Retinal pigment epithelial cell (primary cell): ENCODE measurements at regions not wholly inside any gene's neighbourhood (a gene's known extent, or its start where the extent isn't known, plus 50 kb on each side); places are given as distances from the start of the nearest gene placed in this dataset.

ENCODE experiments used
- DNase-seq: peaks from one replicate; pipeline ENCODE4 v3.0.0-alpha.2; 2010; ENCODE audit warnings: low read depth
- H3K4me3 ChIP-seq: 2 replicates; pipeline ENCODE4 v1.5.1; 2011; ENCODE audit warnings: mild to moderate bottlenecking, low read length, control low read depth, moderate library complexity
- TF ChIP-seq, protein P1 (sequence below): conservative IDR thresholded peaks from 2 replicates; pipeline ENCODE4 v1.5.1; 2011; ENCODE audit warnings: low read depth, low read length, control low read depth, inconsistent platforms

DNA sequence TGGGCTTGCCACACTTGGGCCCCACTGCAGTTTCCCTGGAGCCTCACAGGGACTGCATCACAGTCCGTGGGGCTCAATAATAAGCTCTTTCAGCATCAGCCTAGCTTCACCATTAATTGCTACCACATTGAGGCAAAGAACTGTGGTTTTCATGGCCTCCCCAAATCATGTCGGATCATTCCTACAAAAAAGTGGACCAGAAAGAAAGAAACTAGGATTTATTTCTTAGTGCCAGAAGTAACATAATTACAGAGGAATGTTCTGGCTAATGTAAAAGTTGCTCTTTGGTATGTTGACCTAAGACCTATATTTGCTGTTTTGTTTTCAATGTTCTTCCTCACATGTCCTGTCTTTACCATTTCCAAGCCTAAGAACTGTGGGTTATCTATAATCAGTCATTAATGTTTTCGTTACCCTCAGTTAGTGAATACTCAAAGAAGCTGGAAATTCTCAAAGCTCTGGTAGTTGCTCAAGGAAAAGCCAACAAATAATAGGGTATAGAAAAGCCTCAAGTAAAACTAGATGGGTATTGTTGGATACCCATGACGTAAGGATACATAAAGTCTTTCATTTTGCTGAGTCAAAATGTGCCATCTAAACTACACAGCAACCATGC is 173.9 kb downstream of the LTN1 start:
- no peak overlapping the region for H3K4me3 ChIP-seq
- no peak for DNase-seq
- TF ChIP-seq, protein P1, sequence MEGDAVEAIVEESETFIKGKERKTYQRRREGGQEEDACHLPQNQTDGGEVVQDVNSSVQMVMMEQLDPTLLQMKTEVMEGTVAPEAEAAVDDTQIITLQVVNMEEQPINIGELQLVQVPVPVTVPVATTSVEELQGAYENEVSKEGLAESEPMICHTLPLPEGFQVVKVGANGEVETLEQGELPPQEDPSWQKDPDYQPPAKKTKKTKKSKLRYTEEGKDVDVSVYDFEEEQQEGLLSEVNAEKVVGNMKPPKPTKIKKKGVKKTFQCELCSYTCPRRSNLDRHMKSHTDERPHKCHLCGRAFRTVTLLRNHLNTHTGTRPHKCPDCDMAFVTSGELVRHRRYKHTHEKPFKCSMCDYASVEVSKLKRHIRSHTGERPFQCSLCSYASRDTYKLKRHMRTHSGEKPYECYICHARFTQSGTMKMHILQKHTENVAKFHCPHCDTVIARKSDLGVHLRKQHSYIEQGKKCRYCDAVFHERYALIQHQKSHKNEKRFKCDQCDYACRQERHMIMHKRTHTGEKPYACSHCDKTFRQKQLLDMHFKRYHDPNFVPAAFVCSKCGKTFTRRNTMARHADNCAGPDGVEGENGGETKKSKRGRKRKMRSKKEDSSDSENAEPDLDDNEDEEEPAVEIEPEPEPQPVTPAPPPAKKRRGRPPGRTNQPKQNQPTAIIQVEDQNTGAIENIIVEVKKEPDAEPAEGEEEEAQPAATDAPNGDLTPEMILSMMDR = no peak

DNA sequence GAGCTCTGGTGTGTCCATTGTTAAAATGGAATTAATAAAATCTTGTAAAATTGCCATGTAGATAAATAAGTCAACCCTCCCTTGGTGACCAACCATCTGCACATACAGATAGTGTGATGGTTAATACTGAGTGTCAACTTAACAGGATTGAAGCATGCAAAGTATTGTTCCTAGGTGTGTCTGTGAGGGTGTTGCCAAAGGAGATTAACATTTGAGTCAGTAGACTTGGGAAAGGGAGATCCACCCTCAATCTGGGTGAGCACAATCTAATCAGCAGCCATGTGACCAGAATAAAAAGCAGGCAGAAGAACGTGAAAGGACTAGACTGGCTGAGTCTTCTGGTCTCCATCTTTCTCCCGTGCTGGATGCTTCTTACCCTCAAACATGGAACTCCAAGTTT is 174.8 kb downstream of the LTN1 start:
- TF ChIP-seq, protein P1 = no peak
- no peak for DNase-seq
- H3K4me3 ChIP-seq = no peak overlapping the region

DNA sequence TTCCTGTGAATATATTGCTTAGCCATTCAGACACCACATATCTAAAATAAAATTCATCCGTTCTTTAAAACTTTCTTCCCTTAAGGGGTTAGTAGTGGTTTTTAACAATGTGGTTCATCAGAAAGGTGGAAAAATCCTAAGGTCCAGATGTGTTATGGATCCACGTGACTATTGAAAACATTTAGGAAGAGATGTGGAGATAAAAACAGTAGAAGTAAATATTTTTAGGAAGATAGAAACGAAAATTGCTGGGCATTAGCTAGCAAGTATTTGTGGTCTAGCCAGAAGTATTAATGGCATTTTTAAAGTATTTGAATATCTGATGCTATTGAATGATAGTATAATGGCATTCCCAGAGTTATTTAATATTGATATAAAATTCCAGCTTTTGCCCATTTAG is 180.8 kb downstream of the LTN1 start:
- no peak for DNase-seq
- TF ChIP-seq, protein P1 = no peak
- no peak overlapping the region for H3K4me3 ChIP-seq

DNA sequence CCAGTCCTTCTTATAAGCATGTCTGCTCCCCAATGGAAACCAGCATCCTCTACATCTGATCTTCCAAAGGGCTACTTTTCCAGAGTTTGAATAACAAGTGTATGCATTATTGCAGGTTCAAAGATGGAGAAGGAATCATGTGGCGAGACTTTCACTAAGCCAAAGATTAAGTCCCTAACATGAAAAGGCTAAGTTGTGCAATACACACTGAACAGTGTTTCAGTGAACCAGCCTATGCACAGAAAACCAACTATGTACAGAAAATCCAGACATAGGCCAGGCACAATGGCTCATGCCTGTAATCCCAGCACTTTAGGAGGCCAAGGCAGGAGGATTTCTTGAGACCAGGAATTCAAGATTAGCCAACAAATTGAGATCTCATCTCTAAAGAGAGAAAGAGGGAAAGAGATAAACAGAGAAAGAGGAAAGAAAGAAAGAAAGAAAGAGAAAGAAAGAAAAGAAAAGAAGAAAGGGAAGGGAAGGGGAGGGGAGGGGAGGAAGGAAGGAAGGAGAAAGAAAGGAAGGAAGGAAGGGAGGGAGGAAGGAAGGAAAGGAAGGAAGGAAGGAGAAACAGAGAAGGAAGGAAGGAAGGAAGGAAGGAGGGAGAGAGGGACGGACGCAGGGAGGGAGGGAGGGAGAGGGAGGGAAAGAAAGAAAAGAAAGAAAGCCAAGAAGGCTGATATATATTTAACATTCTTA is 181.7 kb downstream of the LTN1 start:
- DNase-seq = no peak
- H3K4me3 ChIP-seq = no peak overlapping the region
- TF ChIP-seq, protein P1 = no peak

DNA sequence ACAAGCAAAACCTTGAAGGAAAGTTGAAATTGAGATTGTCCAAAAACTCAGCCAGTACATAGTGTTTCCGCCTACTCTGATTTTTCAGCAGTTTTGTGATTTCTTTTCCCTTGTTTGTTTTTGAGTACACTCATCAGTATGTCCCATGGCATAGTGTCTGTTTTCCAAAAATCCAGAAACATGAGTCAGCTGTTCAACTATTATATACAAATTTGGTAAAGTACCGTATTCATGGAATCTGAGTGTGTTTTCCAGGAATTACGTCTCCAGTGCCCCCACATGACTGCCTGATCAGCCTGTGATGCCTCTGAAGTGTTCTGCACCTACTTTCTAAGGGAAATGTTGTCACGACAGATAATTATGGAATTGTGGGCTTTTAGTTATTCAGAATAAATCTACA is 186.8 kb downstream of the LTN1 start:
- DNase-seq = no peak
- TF ChIP-seq, protein P1 = no peak
- H3K4me3 ChIP-seq = no peak overlapping the region

DNA sequence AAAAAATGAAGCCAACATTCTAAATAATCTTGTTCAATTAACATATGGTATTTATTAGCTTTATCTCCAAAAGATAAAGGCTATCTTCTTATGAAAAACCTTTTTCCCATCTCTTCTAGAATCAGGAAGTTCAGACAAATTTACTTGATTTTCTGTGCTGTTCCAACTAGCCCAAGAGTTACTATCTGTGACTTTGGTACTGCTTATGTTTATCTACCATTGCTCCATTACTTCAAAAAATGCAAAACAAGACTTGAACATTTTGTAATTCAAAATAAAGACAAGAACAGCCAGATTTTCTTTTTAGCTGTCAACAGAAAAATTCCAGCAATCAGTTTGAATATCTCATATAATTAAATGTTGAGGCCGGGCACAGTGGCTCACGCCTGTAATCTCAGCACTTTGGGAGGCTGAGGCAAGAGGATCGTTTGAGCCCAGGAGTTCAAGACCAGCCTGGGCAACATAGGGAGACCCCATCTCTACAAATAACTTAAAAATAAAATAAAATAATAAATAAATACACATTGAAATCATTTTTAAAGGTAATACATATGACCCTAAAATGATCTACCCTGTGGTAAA is 188.5 kb downstream of the LTN1 start:
- H3K4me3 ChIP-seq = no peak overlapping the region
- TF ChIP-seq, protein P1 = no peak
- DNase-seq = no peak

DNA sequence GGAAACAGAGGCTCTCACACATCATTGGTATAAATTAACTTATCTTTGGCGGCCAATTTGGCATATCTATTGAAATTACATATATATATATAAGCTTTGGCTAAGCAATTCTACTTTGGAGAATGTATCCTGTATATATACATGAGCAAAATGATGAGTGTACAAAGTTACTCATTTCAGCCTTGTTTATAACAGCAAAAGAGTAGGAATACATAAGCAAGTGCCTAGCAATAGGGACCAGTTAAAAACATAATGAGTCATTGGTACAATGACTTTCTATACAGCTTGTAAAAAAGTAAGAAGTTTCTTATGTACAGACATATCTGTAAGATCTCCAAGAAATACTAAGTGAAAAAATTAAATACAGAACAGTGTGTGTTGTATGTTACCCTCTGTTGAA is 190.8 kb downstream of the LTN1 start:
- no peak for DNase-seq
- H3K4me3 ChIP-seq = no peak overlapping the region
- TF ChIP-seq, protein P1 = no peak
